Muscle of arm (tissue), 1 donor: ENCODE measurements at regions not wholly inside any gene's neighbourhood (a gene's known extent, or its start where the extent isn't known, plus 50 kb on each side); places are given as distances from the start of the nearest gene placed in this dataset.

Source experiments
- DNase-seq: peaks from one replicate; pipeline ENCODE4 v3.0.0-alpha.2; 2013

GRCh38 chr16:64468515-64469090, 653.3 kb downstream of the CDH11 start:
- no peak for DNase-seq

DNA sequence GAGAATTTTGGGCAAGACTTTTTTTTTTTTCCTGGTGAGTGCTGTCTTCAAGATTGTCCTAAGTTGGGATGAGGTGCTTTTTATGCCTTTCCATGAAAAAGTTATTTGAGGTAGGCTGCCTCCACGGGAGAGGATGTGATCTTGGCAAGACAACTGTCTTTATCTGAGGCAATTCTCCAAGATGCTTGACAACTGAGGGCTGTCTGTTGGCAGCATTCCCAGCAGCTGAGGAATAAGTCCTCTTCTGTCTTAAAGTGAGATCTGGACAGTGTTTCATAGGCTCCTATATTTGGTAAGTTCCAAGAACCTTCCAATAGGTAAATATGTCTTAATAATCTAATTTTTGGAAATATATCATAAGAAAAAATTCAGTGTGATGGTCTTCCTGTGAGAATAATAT, 662.0 kb downstream of the CDH11 start:
- DNase-seq: no peak

GRCh38 chr16:64459402-64459801, 662.5 kb downstream of the CDH11 start:
- DNase-seq: no peak

GRCh38 chr16:64455275-64455674, 666.6 kb downstream of the CDH11 start:
- DNase-seq: no peak

DNA sequence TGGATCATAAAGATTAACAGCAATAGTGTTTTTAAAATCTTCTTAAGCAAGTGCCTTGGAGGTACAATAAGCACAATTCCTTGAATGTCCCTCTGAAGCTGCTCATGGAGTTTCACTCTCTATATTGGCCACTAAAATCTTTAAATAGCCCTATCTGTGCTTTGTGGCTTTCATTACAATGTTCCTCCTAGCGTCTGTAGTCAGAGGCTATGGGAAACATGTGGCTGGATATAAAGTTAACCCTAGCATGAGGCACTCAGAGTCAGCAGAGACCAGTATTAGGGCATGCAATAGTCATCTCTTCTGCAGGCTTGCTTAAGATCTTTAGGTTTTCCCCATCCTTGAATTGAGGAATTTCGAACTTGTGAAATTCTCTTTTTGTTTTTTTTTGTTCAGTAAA, 668.2 kb downstream of the CDH11 start:
- no peak for DNase-seq

DNA sequence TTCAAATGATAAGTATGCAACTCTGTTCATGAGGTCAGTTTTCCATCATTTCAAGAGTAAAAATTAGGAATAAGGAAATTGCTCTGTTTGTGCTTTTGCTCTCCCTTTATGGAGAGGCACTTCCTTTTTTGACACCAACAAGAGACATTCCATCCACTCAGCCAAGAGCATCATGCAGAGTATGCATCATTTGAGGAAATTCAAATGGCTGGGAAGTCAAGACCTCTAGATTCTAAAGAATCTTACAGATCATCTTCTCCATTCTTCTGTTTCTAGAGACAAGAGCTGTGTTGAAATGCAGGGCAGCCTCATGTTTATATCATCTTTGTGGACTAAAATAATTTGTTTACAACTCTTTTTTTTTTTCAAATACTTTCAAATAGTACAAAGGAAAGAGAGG, 669.4 kb downstream of the CDH11 start:
- no peak for DNase-seq

DNA sequence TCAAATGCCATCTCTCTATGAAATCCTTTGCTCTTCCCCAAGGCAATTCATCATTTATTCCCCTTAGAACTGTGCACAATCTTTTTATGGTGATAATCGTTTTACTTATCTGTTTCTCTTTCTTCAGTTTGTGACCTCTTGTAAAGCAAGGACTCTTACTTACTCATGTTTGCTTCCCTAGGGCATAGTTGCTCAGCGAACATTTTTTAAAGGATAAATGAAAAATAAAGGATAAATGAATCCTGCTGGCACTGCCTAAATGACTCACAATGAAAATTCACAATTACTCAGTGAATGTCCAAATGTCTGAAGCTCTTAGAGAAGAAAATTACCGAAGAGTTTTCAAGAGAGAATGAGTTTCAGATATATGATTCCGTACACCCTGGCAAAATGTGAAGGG, 671.7 kb downstream of the CDH11 start:
- no peak for DNase-seq

- no peak for DNase-seq
Measured at GRCh38 chr16:64449506-64449905, 672.4 kb downstream of the CDH11 start.

DNA sequence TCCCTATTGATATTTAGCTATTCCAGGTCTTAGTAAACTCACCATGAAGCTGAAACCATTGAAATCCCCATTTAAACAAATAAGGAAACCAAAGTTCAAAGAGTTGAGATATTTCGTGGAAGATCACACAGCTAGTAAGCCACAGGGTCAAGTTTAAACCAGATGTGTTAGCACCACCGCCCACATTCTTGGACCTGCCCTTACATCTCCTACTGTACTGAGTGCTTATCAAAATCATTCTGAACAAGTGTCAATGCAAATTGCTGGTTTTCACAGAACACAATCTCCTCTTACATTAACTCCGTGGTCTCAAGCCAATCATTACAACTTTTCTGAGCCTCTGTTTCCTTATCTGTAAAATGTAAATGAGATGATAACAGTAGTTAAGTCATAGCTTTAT, 676.2 kb downstream of the CDH11 start:
- no peak for DNase-seq

DNA sequence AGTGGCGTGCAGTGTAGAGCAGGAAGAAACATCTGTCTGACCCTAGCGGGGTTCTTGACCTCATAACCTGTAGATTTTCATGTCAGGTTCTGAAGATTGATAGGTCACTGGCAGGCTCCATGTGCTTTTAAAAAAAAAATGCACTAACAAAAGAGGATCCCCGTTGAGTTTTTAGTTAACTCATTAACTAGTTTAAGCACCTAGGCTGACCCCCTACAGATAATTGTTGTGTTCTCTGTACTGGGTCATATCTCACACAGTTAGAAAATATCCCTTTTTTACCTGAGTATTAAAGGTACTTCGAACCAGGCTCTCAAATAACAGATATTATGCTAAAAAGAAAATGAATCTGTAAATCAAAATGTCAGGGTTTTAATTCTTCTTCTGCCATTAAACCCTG, 676.6 kb downstream of the CDH11 start:
- DNase-seq: no peak

GRCh38 chr16:64440421-64440831, 681.4 kb downstream of the CDH11 start:
- DNase-seq: peak; percentile 70

DNA sequence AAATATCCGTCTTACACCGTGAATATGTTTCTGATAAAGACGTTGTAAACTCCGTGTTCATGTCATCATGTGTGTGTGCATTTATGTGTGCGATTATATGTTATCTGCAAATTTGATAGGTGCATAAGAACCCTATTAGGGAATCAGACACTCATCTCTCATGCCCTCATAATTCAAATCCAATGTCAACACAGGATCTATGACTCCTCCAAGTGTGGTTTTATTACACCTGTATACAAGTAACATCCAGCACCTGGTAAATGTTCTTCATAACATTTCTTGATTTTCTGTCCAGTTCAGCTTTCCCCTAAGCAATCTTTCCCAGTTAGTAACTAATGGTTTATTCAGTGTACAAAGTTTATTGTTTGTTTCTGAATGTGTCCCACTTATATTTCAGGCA, 681.9 kb downstream of the CDH11 start:
- no peak for DNase-seq

DNA sequence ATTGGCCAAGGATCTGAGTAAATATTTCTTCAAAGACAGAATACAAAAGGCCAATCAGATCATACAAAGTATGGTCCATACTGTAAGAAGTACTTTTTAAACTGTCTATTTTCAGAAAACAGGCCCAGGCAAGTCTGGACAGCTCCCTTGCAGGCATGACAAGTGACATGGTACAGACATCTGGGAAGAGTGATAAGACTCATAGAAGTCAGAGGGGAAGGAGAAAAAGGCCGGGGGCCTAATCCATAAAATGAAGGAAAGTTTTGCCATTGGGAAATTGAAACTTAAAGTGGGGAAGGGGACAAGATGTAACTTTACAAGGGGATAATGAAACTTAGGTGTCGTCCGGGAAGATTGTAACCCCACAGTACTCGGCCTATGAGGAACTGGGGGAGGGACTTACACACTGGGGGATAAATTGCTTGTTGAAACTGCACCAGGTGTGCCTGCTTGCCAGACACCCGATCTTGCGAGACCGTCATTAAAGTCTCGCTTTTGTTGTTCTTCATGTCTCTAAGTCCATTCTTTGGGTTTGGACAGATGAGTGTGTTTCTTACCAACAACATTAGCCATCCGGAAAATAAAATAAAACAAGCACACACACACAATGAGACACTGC, 684.0 kb downstream of the CDH11 start:
- DNase-seq: no peak

- no peak for DNase-seq
Measured at GRCh38 chr16:64434526-64435069, 687.3 kb downstream of the CDH11 start.

- no peak for DNase-seq
Measured at GRCh38 chr16:64428463-64429113, 693.3 kb downstream of the CDH11 start.

DNA sequence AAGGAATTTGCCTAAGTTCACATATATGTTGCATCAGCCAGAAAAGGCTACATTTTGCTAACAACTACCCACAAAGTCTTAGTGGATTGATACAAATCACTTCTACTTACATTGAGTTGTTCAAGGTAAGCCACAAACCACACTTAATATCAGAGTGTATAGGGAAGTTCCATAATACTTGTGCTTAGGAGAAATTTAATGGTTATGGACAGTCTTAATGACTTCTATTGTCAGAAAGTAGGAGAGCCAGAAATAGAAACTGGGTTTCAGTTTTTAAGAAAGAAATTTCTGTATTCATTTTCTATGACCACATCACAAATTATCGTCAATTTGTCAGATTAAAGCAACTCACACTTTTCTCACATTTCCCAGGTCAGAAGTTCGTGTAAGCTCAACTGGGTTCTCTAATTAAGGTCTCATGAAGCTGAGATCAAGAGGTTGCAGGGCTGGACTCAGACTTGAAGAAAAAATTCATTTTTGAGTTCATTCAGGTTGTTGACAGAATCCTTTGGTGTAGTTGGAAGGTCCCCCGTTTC, 695.7 kb downstream of the CDH11 start:
- no peak for DNase-seq

GRCh38 chr16:64425381-64425780, 696.5 kb downstream of the CDH11 start:
- no peak for DNase-seq

GRCh38 chr16:64422259-64422658, 699.6 kb downstream of the CDH11 start:
- no peak for DNase-seq

DNA sequence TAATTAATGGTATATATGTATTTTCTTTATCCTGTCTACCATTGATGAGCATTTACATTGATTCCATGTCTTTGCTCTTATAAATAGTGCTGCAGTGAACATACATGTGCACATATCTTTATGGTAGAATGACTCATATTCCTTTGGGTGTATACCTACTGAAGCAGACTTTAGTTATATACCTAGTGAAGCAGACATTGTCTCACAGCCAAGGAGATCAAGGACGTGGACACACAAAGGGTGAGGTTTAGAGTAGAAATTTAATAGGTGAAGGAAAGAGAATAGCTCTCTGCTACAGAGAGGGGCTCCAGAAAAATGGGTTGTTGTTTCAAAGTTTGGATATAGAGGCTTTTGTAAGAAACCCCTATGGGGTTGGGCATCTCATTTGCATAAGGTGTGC, 700.3 kb downstream of the CDH11 start:
- DNase-seq: no peak

GRCh38 chr16:64419832-64420231, 702.0 kb downstream of the CDH11 start:
- no peak for DNase-seq

DNA sequence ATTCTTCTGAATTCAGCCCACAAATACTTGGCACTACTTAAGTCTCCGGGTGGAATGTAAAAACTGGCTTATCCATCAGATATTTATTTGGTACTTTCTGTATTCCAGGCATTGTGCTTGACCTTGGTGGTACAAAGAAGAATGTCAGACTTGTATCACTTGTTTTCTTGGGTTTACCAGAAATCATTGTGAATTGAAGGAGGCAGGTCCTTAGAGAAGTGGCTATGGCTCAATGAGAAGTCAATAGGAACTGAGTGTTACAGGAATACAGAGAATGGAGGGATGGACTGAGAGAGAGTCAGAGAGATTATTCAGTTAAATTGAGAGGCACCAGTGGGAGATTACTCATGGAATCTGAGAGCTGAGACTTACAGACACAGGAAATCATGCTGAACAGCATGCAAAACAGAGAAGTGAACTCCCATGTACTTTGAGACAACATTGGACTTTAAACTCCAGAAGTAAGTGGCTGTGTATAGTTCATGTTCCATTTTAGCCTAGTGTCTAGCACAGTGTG, 704.1 kb downstream of the CDH11 start:
- DNase-seq: peak; percentile 29

GRCh38 chr16:64416216-64417005, 705.5 kb downstream of the CDH11 start:
- DNase-seq: no peak
